Smooth muscle cell (in vitro differentiated cells): ENCODE measurements at regions not wholly inside any gene's neighbourhood (a gene's known extent, or its start where the extent isn't known, plus 50 kb on each side); places are given as distances from the start of the nearest gene placed in this dataset.

ENCODE experiments used
- DNase-seq: peaks from one replicate; lab custom pipeline; 2025; ENCODE audit not compliant: unreplicated experiment; lab: John Stamatoyannopoulos, UW
- H2AFZ ChIP-seq: fragments of 200-600 bp; sonication (generic); 2 replicates; pipeline ENCODE4 v1.6.0; 2016; ENCODE audit warnings: antibody characterized with exemption, low read depth, mild to moderate bottlenecking
- H3F3A ChIP-seq: fragments of 200-600 bp; sonication (generic); 2 replicates; pipeline ENCODE4 v1.6.0; 2017; ENCODE audit warnings: antibody characterized with exemption, low read depth
- H3K27ac ChIP-seq: fragments of 200-600 bp; sonication (generic); 2 replicates; pipeline ENCODE4 v1.5.1; 2016; ENCODE audit warnings: low read depth, mild to moderate bottlenecking
- H3K27me3 ChIP-seq: fragments of 200-600 bp; sonication (generic); 2 replicates; pipeline ENCODE4 v1.6.1; 2016; ENCODE audit warnings: low read depth, mild to moderate bottlenecking
- H3K36me3 ChIP-seq: fragments of 200-600 bp; sonication (generic); 2 replicates; pipeline ENCODE4 v1.5.1; 2016; ENCODE audit warnings: low read depth
- H3K4me1 ChIP-seq: fragments of 200-600 bp; sonication (generic); 2 replicates; pipeline ENCODE4 v1.5.1; 2016; ENCODE audit warnings: low read depth
- H3K4me2 ChIP-seq: fragments of 200-600 bp; sonication (generic); 2 replicates; pipeline ENCODE4 v1.6.0; 2016; ENCODE audit warnings: mild to moderate bottlenecking
- H3K4me3 ChIP-seq: fragments of 200-600 bp; sonication (generic); 2 replicates; pipeline ENCODE4 v1.5.1; 2016; ENCODE audit warnings: mild to moderate bottlenecking
- H3K79me2 ChIP-seq: fragments of 200-600 bp; sonication (generic); 2 replicates; pipeline ENCODE4 v1.6.0; 2016; ENCODE audit warnings: low read depth, mild to moderate bottlenecking
- H3K9ac ChIP-seq: fragments of 200-600 bp; sonication (generic); 2 replicates; pipeline ENCODE4 v1.6.0; 2016; ENCODE audit warnings: low read depth
- H3K9me3 ChIP-seq: fragments of 200-600 bp; sonication (generic); replicated peaks from 2 replicates; pipeline ENCODE4 v1.5.1; 2016; ENCODE audit warnings: low read depth
- H4K20me1 ChIP-seq: fragments of 200-600 bp; sonication (generic); 2 replicates; pipeline ENCODE4 v1.6.0; 2016; ENCODE audit warnings: low read depth
- CTCF ChIP-seq: fragments of 200-600 bp; sonication (generic); IDR thresholded peaks from 2 replicates; pipeline ENCODE4 v1.5.1; 2017; ENCODE audit warnings: borderline replicate concordance, mild to moderate bottlenecking, antibody characterized with exemption; ENCODE audit not compliant: insufficient read depth, poor library complexity, severe bottlenecking
- WGBS: methylation state at CpG from one replicate; pipeline ENCODE4 v1.1.7; 2016; ENCODE audit warnings: low lambda C conversion rate; 5-methylcytosine and 5-hydroxymethylcytosine counted together

GRCh38 chr18:6595666-6596065 is 133.8 kb upstream of the ARHGAP28 start:
- 68% methylated on average over 7 of the region's 7 CpGs for WGBS
- Histone ChIP-seq H3K9me3 (no peaks in the 10 kb centered on the region), H3K4me3 (no peak overlapping the region), H3K27me3 (no peaks in the 10 kb centered on the region), H3K27ac (no peak overlapping the region), H3K4me1 (no peaks in the 10 kb centered on the region), H3K4me2 (no peak overlapping the region), H3F3A (no peaks in the 10 kb centered on the region), H3K9ac (no peak overlapping the region), H3K36me3 (no peaks in the 10 kb centered on the region), H4K20me1 (no peaks in the 10 kb centered on the region), H3K79me2 (no peaks in the 10 kb centered on the region), H2AFZ (peak overlapping the region; percentile 17)
- DNase-seq = no peak
- no peak for TF ChIP-seq CTCF

- Histone ChIP-seq H3K4me2 (no peak overlapping the region), H3K79me2 (no peaks in the 10 kb centered on the region), H3K4me1 (no peaks in the 10 kb centered on the region), H3K27me3 (no peaks in the 10 kb centered on the region), H3K27ac (no peak overlapping the region), H3K4me3 (no peak overlapping the region), H3K36me3 (no peaks in the 10 kb centered on the region), H3K9ac (no peak overlapping the region), H2AFZ (no peak overlapping the region), H4K20me1 (no peaks in the 10 kb centered on the region), H3F3A (no peaks in the 10 kb centered on the region), H3K9me3 (no peaks in the 10 kb centered on the region)
- 66% methylated on average over 7 of the region's 7 CpGs for WGBS
- TF ChIP-seq CTCF = no peak
- DNase-seq = no peak
Observed at GRCh38 chr18:6598657-6599056, 130.9 kb upstream of the ARHGAP28 start.

GRCh38 chr18:6600667-6601167 is 128.8 kb upstream of the ARHGAP28 start:
- Histone ChIP-seq H3K4me2 (no peak overlapping the region), H3K4me3 (no peak overlapping the region), H3K27me3 (no peaks in the 10 kb centered on the region), H3F3A (no peaks in the 10 kb centered on the region), H2AFZ (no peak overlapping the region), H4K20me1 (no peaks in the 10 kb centered on the region), H3K9ac (no peak overlapping the region), H3K36me3 (no peaks in the 10 kb centered on the region), H3K27ac (no peak overlapping the region), H3K9me3 (no peaks in the 10 kb centered on the region), H3K4me1 (no peaks in the 10 kb centered on the region), H3K79me2 (no peaks in the 10 kb centered on the region)
- WGBS = 91% methylated on average over 3 of the region's 3 CpGs
- no peak for DNase-seq
- TF ChIP-seq CTCF = no peak

- Histone ChIP-seq H3K4me3 (no peak overlapping the region), H4K20me1 (no peaks in the 10 kb centered on the region), H3K36me3 (no peaks in the 10 kb centered on the region), H3F3A (no peaks in the 10 kb centered on the region), H3K9ac (no peak overlapping the region), H2AFZ (no peak overlapping the region), H3K79me2 (no peaks in the 10 kb centered on the region), H3K9me3 (no peaks in the 10 kb centered on the region), H3K4me2 (no peak overlapping the region), H3K27ac (no peak overlapping the region), H3K4me1 (no peaks in the 10 kb centered on the region), H3K27me3 (no peaks in the 10 kb centered on the region)
- no peak for TF ChIP-seq CTCF
- 96% methylated on average over 6 of the region's 6 CpGs for WGBS
- DNase-seq = no peak
Observed at GRCh38 chr18:6601241-6601640, 128.3 kb upstream of the ARHGAP28 start.
